ENCODE measurements at regions not wholly inside any gene's neighbourhood (a gene's known extent, or its start where the extent isn't known, plus 50 kb on each side); places are given as distances from the start of the nearest gene placed in this dataset.

GRCh38 chr15:98523912-98524662 lies 124.3 kb upstream of the IGF1R start:
- TF ChIP-seq POLR2AphosphoS5 (IDR thresholded peaks at IDR 0.05) (no peak), POLR2A (IDR thresholded peaks at IDR 0.05) (no peak), CTCF (IDR thresholded peaks at IDR 0.05 in 8 of 11, conservative IDR thresholded peaks at IDR 0.05 in 3 of 11) (no peak)

Data from spleen (tissue), 7 donors.